ENCODE measurements at regions not wholly inside any gene's neighbourhood (a gene's known extent, or its start where the extent isn't known, plus 50 kb on each side); places are given as distances from the start of the nearest gene placed in this dataset.
"Not testable (repeated sequence)": the region's sequence is repeated elsewhere in the genome, so short reads cannot be mapped to it uniquely, and the experiment has no call there.

DNA sequence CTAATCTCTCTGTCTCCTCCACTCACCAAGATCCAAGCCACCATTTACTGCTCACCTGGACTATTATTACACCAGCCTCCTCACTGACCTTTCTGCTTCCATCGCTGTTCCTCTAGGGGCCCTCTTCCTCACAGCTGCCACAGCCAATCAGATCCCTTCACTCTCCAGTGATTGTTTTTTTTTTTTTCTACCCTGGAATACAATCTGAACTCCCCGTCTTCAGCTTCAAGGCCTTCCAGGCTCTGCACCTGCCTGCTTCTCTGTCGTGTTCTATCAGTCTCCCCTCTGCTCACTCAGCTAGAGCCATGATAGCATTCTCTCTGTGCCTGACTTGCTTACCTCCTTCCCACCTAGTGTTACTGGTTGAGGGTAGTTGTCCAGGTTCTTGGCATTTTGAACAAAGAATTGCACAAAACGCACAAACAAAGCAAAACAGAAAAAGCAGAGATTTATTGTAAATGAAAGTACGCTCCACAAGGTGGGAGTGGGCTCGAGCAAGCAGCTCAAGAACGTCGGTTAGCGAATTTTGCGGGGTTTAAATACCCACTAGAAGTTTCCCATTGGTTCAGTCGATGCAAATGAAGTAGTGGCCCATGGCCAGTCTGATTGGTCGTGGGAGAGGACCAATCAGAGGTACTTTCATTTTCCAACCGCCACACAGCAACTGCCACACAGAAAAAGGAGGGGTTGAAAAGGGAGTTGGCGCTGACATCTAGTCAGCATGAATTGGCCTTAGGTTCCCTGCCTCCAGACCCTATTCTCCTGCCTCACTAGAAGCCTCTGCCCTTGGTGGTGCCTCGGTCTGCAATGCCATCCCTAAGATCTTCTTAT, 188.9 kb downstream of the TLE3 start:
- DNase-seq, result no peak

DNA sequence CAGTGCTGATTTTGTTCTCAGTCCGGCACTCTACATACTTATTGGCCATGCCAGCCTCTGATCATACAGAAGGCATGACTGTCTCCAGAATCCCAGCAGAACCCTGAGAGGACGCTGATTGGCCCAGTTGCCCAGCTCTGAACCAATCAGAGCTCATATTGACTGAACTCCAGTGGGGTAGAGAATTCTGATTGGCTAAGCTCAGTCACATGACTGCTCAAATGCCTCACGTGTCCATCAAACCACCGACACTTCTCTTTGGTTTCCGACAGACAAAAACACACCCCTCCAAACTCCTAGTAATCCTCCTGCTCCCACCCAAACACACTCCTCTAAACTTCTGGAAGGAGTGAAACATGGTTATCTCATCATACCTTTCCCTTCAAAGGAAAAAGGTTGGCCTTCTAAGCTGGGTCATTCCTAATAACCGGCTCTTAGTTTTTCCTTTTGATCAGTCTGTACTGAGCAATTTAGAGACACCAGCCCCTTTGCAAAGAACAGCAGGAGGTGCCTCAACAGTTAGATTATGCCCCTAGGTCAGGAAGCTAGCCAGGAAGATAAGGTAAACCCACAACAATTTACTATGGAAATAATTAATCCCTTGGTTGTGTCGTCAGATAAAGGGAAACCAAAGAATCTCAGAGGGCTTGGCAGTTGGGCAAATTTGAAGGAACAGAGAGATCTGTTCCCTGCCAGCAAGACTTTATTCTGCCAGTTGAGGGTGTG, 187.8 kb downstream of the TLE3 start:
- DNase-seq, result no peak

- DNase-seq, result no peak
These were observed 187.2 kb downstream of the TLE3 start for GRCh38 chr15:69910514-69910913.

DNA sequence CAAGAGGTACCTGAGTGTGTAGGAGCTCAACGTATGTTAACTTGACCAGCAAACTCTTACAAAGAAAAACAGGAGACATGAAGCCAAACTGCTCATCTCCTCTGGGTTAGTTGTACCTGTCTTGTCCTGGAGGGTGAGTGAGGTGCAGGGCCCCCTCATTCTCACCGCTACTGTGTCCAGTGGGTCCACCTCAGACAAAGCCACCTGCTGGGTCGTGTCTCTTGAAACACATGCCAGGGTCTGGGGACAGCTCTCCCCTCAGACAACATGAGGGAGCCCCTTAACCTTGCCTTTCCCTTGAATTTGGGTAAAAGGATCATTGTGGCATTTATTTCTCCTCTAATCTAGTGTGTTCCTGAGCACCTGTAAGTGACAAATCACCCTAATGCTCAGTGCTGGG, 185.6 kb downstream of the TLE3 start:
- DNase-seq, result no peak

- no peak for DNase-seq
These were observed 183.7 kb downstream of the TLE3 start for GRCh38 chr15:69914040-69914439.

GRCh38 chr15:69914960-69915359, 182.8 kb downstream of the TLE3 start:
- DNase-seq, result peak; percentile 50

- peak; percentile 39 for DNase-seq
These were observed 181.4 kb downstream of the TLE3 start for GRCh38 chr15:69916169-69916785.

DNA sequence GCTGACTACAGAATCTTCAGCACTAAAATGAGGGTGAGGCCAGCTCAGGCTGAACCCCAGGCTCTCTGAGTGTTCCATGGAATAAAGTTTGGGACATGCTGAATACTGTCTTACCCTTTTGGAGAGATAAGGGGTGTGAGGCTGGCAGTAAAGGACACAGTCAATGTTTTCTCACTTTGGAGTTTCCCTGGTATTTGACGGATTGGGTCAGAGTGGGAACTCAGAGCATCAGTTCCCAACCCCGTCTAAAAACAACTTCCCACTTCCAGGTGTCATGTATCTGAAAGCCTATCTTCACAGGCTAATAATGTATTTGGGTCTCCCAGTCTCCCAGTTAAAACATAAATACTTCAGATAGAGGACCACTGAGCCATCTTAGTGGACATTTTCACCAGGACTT, 180.7 kb downstream of the TLE3 start:
- no peak for DNase-seq

- no peak for DNase-seq
These were observed 177.9 kb downstream of the TLE3 start for GRCh38 chr15:69919816-69920215.

- DNase-seq, result no peak
These were observed 177.5 kb downstream of the TLE3 start for GRCh38 chr15:69920221-69920620.

GRCh38 chr15:69921626-69922619, 175.8 kb downstream of the TLE3 start:
- DNase-seq, result peak; percentile 45

- DNase-seq, result no peak
These were observed 173.2 kb downstream of the TLE3 start for GRCh38 chr15:69924531-69924930.

DNA sequence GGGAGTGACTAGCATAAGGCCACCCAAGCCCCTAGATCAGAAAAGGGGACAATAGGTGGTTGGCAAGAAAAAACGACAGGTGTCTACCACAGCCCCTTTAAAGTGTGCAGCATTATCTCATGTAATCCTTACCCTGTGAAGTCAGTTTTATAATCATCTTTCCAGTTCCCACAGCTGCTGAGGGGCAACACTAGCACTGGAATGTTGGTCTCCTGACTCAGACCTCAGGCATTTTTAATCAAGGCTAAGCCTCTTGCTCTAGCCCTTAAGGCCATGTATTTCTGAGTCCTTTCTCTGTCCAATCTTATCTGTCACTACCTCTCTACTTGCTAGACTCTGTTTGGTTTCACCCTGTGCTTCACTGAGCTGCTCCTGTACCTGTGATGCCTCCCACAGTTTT, 171.7 kb downstream of the TLE3 start:
- no peak for DNase-seq

DNA sequence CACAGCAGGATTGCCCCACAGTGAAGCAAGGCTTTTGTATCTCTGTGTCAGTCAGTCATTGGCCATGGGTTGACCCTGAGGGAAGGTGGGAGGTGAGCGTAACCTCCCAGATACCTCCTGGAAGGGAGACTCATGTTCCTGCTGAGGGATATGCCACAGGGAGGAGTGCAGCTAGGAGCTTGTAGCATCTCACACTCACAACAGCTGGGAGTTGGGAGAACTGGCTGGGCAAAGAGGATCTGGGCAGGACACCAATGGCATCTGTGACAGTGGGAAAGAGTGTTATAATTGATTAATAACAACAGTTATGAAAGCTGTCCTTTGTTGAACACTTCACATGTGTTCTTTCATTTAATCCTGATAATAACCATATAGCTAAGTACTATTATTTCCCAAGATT, 171.0 kb downstream of the TLE3 start:
- no peak for DNase-seq

- not testable (repeated sequence) for DNase-seq
These were observed 168.8 kb downstream of the TLE3 start for GRCh38 chr15:69928890-69929289.

- no peak for DNase-seq
These were observed 167.6 kb downstream of the TLE3 start for GRCh38 chr15:69929905-69930630.

GRCh38 chr15:69930754-69931153, 167.0 kb downstream of the TLE3 start:
- no peak for DNase-seq

GRCh38 chr15:69931156-69931555, 166.6 kb downstream of the TLE3 start:
- no peak for DNase-seq

- DNase-seq, result no peak
These were observed 163.1 kb downstream of the TLE3 start for GRCh38 chr15:69934607-69935006.

DNA sequence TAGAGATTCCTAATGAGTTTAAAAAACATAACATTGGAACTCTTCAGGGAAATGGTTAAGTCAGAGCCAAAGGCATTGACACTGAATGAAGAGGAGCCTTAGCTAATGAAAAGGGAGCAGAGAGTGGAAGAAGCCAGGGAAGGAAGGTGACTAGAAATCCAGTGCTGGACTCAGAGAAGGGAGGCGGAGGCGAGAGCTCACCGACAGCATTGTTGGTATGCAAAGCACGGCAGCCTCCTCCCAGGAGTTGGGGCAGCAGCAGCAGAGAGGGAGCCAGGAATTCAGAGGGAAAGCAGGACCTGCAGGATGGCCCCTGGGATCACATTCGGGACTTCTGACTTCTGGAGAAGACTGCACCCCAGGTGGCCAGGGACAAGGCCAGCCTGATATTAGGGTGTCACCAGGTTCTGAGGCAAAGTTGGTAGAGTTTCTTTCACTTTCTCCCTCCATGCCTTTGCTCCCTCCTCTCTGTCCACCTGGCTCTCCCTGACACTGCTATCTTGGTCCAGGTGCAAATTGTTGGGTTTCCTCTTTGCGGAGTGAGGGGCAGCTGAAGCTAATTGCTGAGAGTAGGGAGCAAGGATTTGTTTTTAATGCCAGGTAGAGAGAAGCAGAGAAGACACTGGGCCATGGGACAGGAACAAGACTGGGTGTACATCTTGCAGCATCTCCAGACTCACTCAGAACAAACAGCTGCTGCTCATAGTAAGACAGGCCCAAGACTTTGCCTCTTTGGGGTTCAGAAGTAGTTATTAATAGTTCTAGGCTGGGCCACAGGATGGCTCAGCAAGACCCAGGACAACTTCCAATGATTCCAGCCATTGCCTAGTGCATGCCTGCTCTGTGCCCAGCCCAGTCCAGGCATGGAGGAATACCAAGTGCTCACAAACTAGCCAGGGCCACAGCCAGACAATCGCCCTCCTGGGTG, 157.9 kb downstream of the TLE3 start:
- no peak for DNase-seq
